ENCODE measurements at regions not wholly inside any gene's neighbourhood (a gene's known extent, or its start where the extent isn't known, plus 50 kb on each side); places are given as distances from the start of the nearest gene placed in this dataset.
"Not testable (repeated sequence)": the region's sequence is repeated elsewhere in the genome, so short reads cannot be mapped to it uniquely, and the experiment has no call there.

DNA sequence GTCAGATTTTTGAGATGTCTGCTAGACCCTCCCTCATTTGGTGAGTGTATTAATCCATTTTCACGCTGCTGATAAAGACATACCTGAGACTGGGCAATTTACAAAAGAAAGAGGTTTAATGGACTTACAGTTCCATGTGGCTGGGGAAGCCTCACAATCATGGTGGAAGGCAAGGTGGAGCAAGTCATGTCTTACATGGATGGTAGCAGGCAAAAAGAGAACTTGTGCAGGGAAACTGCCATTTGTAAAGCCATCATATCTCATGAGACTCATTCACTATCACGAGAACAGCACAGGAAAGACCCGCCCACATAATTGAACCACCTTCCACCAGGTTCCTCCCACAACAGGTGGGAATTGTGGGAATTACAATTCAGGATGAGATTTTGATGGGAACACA, 223.5 kb downstream of the FNDC1 start:
- TF ChIP-seq, protein P1, sequence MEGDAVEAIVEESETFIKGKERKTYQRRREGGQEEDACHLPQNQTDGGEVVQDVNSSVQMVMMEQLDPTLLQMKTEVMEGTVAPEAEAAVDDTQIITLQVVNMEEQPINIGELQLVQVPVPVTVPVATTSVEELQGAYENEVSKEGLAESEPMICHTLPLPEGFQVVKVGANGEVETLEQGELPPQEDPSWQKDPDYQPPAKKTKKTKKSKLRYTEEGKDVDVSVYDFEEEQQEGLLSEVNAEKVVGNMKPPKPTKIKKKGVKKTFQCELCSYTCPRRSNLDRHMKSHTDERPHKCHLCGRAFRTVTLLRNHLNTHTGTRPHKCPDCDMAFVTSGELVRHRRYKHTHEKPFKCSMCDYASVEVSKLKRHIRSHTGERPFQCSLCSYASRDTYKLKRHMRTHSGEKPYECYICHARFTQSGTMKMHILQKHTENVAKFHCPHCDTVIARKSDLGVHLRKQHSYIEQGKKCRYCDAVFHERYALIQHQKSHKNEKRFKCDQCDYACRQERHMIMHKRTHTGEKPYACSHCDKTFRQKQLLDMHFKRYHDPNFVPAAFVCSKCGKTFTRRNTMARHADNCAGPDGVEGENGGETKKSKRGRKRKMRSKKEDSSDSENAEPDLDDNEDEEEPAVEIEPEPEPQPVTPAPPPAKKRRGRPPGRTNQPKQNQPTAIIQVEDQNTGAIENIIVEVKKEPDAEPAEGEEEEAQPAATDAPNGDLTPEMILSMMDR (IDR thresholded peaks at IDR 0.05) = not testable (repeated sequence)
- TF ChIP-seq ZFX (IDR thresholded peaks at IDR 0.05; ENCODE audit: borderline replicate concordance) = not testable (repeated sequence)

Measured in 22Rv1 (cell line).